ENCODE measurements at regions not wholly inside any gene's neighbourhood (a gene's known extent, or its start where the extent isn't known, plus 50 kb on each side); places are given as distances from the start of the nearest gene placed in this dataset.

- intact Hi-C loops (cut with DNase I): no loop called here
- 85 to 95% (median 93%) methylated on average over 9 of the region's 9 CpGs for WGBS, 3 donors
- H3K9me3 ChIP-seq: peaks cover 0 to 5% of the 10 kb centered on the region in 2 donors
These were observed 1269.5 kb downstream of the TYW1 start for GRCh38 chr7:68266004-68266579.

GRCh38 chr7:68267486-68267885 is 1270.9 kb downstream of the TYW1 start:
- intact Hi-C loops (cut with DNase I): no loop called here
- no peak overlapping the region for H3K27ac ChIP-seq
- H3K4me3 ChIP-seq: no peak overlapping the region
- H3K27me3 ChIP-seq: no peaks in the 10 kb centered on the region
- DNase-seq: no peak
- H3K4me1 ChIP-seq (ENCODE audit: insufficient read depth): no peaks in the 10 kb centered on the region
- TF ChIP-seq EP300 (IDR thresholded peaks at IDR 0.05) (no peak), POLR2A (IDR thresholded peaks at IDR 0.05) (no peak)
- WGBS, 3 donors: 41 to 49% (median 45%) methylated on average over 2 of the region's 2 CpGs
- H3K9me3 ChIP-seq: peaks cover 0 to 5% of the 10 kb centered on the region in 2 donors
- no peaks in the 10 kb centered on the region for H3K36me3 ChIP-seq

More at GRCh38 chr7:68266004-68266579, 1269.5 kb downstream of the TYW1 start:
- Histone ChIP-seq H3K36me3 (no peaks in the 10 kb centered on the region), H3K27ac (no peak overlapping the region), H3K4me1 (ENCODE audit: insufficient read depth) (no peaks in the 10 kb centered on the region), H3K4me3 (no peak overlapping the region), H3K27me3 (no peaks in the 10 kb centered on the region)
- TF ChIP-seq EP300 (IDR thresholded peaks at IDR 0.05): no peak
- no peak for DNase-seq

- Histone ChIP-seq H3K9me3 (peaks cover 0 to 5% of the 10 kb centered on the region in 2 donors), H3K36me3 (no peaks in the 10 kb centered on the region), H3K27ac (no peak overlapping the region), H3K4me1 (ENCODE audit: insufficient read depth) (no peaks in the 10 kb centered on the region), H3K4me3 (no peak overlapping the region), H3K27me3 (no peaks in the 10 kb centered on the region)
- no peak for DNase-seq
- WGBS, 3 donors: 0 to 13% (median 2%) methylated on average over 1 of the region's 1 CpG
- intact Hi-C loops (cut with DNase I): no loop called here
- TF ChIP-seq CTCF (IDR thresholded peaks at IDR 0.05) (no peak), EP300 (IDR thresholded peaks at IDR 0.05) (no peak), POLR2A (IDR thresholded peaks at IDR 0.05) (no peak)
These were observed 1272.8 kb downstream of the TYW1 start for GRCh38 chr7:68269405-68269804.

GRCh38 chr7:68272507-68272906 is 1275.9 kb downstream of the TYW1 start:
- no peak for DNase-seq
- no peaks in the 10 kb centered on the region for H3K9me3 ChIP-seq
- no peaks in the 10 kb centered on the region for H3K36me3 ChIP-seq
- WGBS, 3 donors: 87 to 100% (median 100%) methylated on average over 1 of the region's 1 CpG
- TF ChIP-seq CTCF (IDR thresholded peaks at IDR 0.05) (no peak), EP300 (IDR thresholded peaks at IDR 0.05) (no peak), POLR2A (IDR thresholded peaks at IDR 0.05) (no peak)
- H3K4me3 ChIP-seq: no peak overlapping the region
- intact Hi-C loops (cut with DNase I): no loop called here
- no peaks in the 10 kb centered on the region for H3K4me1 ChIP-seq (ENCODE audit: insufficient read depth)
- H3K27me3 ChIP-seq: no peaks in the 10 kb centered on the region
- no peak overlapping the region for H3K27ac ChIP-seq

GRCh38 chr7:68276725-68277124 is 1280.1 kb downstream of the TYW1 start:
- intact Hi-C loops (cut with DNase I): no loop called here
- Histone ChIP-seq H3K4me1 (ENCODE audit: insufficient read depth) (no peaks in the 10 kb centered on the region), H3K27ac (no peak overlapping the region), H3K36me3 (no peaks in the 10 kb centered on the region), H3K27me3 (no peaks in the 10 kb centered on the region), H3K4me3 (no peak overlapping the region), H3K9me3 (no peaks in the 10 kb centered on the region)
- TF ChIP-seq POLR2A (IDR thresholded peaks at IDR 0.05) (no peak), EP300 (IDR thresholded peaks at IDR 0.05) (no peak), CTCF (IDR thresholded peaks at IDR 0.05) (no peak)
- no peak for DNase-seq
- WGBS, 3 donors: 83 to 87% (median 87%) methylated on average over 7 of the region's 7 CpGs

All from ovary (tissue), 7 donors.